HEK293 (cell line): ENCODE measurements at regions not wholly inside any gene's neighbourhood (a gene's known extent, or its start where the extent isn't known, plus 50 kb on each side); places are given as distances from the start of the nearest gene placed in this dataset.

Experiments used
- CTCF ChIA-PET: fragments of 350-600 bp; formaldehyde crosslinking; extraction: SDS; loops from one replicate; lab custom pipeline; 2021; ENCODE audit warnings: antibody characterized with exemption; lab: Yijun Ruan, JAX
- POLR2A ChIA-PET: fragments of 300-600 bp; formaldehyde crosslinking; extraction: SDS; loops from one replicate; lab custom pipeline; 2020; ENCODE audit warnings: antibody characterized with exemption, inconsistent platforms; lab: Yijun Ruan, JAX
- H3K27ac ChIP-seq: fragments of 200-500 bp; sonication (Bioruptor generic); 2 replicates; pipeline ENCODE4 v1.5.1; 2014; ENCODE audit warnings: low read depth, low read length, control low read depth, inconsistent platforms; ENCODE audit errors: extremely low read depth
- H3K36me3 ChIP-seq, 2 experiments: fragments of 200-500 bp in 1 of 2; sonication (Bioruptor generic) in 1 of 2; 1 replicate in 1 of 2; 2 replicates in 1 of 2; pipeline ENCODE4 v1.5.1; 2014 to 2017; ENCODE audit warnings: inconsistent platforms in 2 of 2, low read length in 2 of 2; ENCODE audit not compliant: control insufficient read depth in 2 of 2, insufficient read depth in 1 of 2
- H3K4me1 ChIP-seq: fragments of 200-500 bp; sonication (Bioruptor generic); 2 replicates; pipeline ENCODE4 v1.5.1; 2014; ENCODE audit warnings: mild to moderate bottlenecking, low read length, inconsistent platforms; ENCODE audit not compliant: control insufficient read depth, insufficient read depth
- H3K4me3 ChIP-seq: 2 replicates; pipeline ENCODE4 v1.5.1; 2011; ENCODE audit warnings: low read depth, mild to moderate bottlenecking, control low read depth, low read length, moderate library complexity
- H3K9me3 ChIP-seq: fragments of 200-500 bp; sonication (Bioruptor generic); 2 replicates; pipeline ENCODE4 v1.5.1; 2014; ENCODE audit warnings: low read depth, low read length, inconsistent platforms; ENCODE audit not compliant: control insufficient read depth, insufficient read depth
- ATF2 ChIP-seq: fragments of 450-650 bp; formaldehyde crosslinking; IDR thresholded peaks from 2 replicates; pipeline ENCODE4 v1.5.1; 2016; ENCODE audit warnings: missing biosample characterization, missing genetic modification characterization, low read depth
- EGR2 ChIP-seq: fragments of 450-650 bp; formaldehyde crosslinking; IDR thresholded peaks from 2 replicates; pipeline ENCODE4 v1.5.1; 2016; ENCODE audit warnings: low read depth, missing biosample characterization, missing genetic modification characterization
- GLIS2 ChIP-seq: fragments of 450-650 bp; formaldehyde crosslinking; IDR thresholded peaks from 2 replicates; pipeline ENCODE4 v1.5.1; 2016; ENCODE audit warnings: missing biosample characterization, missing genetic modification characterization
- HIC1 ChIP-seq: fragments of 450-650 bp; formaldehyde crosslinking; IDR thresholded peaks from 2 replicates; pipeline ENCODE4 v1.5.1; 2016; ENCODE audit warnings: missing biosample characterization, missing genetic modification characterization
- SCRT2 ChIP-seq: fragments of 450-650 bp; formaldehyde crosslinking; IDR thresholded peaks from 2 replicates; pipeline ENCODE4 v1.5.1; 2016; ENCODE audit warnings: missing biosample characterization, missing genetic modification characterization
- SP7 ChIP-seq: fragments of 450-650 bp; formaldehyde crosslinking; IDR thresholded peaks from 2 replicates; pipeline ENCODE4 v1.5.1; 2016; ENCODE audit warnings: missing biosample characterization, missing genetic modification characterization
- ZBTB6 ChIP-seq: fragments of 450-650 bp; formaldehyde crosslinking; IDR thresholded peaks from 2 replicates; pipeline ENCODE4 v1.5.1; 2017; ENCODE audit warnings: missing biosample characterization, missing genetic modification characterization
- ZBTB8A ChIP-seq: fragments of 450-650 bp; formaldehyde crosslinking; IDR thresholded peaks from 2 replicates; pipeline ENCODE4 v1.5.1; 2016; ENCODE audit warnings: missing biosample characterization, missing genetic modification characterization
- ZEB2 ChIP-seq: fragments of 450-650 bp; formaldehyde crosslinking; IDR thresholded peaks from 2 replicates; pipeline ENCODE4 v1.5.1; 2016; ENCODE audit warnings: missing biosample characterization, missing genetic modification characterization
- ZNF169 ChIP-seq: fragments of 450-650 bp; formaldehyde crosslinking; IDR thresholded peaks from 2 replicates; pipeline ENCODE4 v1.5.1; 2016; ENCODE audit warnings: missing biosample characterization, missing genetic modification characterization
- ZNF221 ChIP-seq: fragments of 450-650 bp; formaldehyde crosslinking; IDR thresholded peaks from 2 replicates; pipeline ENCODE4 v1.5.1; 2017; ENCODE audit warnings: missing biosample characterization, missing genetic modification characterization, borderline replicate concordance
- ZNF280D ChIP-seq: fragments of 450-650 bp; formaldehyde crosslinking; IDR thresholded peaks from 2 replicates; pipeline ENCODE4 v1.5.1; 2016; ENCODE audit warnings: missing biosample characterization, missing genetic modification characterization
- ZNF311 ChIP-seq: fragments of 450-650 bp; formaldehyde crosslinking; IDR thresholded peaks from 2 replicates; pipeline ENCODE4 v1.5.1; 2017; ENCODE audit warnings: missing biosample characterization, missing genetic modification characterization, borderline replicate concordance
- ZNF37A ChIP-seq: fragments of 450-650 bp; IDR thresholded peaks from 2 replicates; pipeline ENCODE4 v1.5.1; 2018; ENCODE audit warnings: missing biosample characterization, missing genetic modification characterization
- ZNF416 ChIP-seq: fragments of 450-650 bp; formaldehyde crosslinking; IDR thresholded peaks from 2 replicates; pipeline ENCODE4 v1.5.1; 2016; ENCODE audit warnings: missing biosample characterization, missing genetic modification characterization
- ZNF510 ChIP-seq: fragments of 450-650 bp; formaldehyde crosslinking; IDR thresholded peaks from 2 replicates; pipeline ENCODE4 v1.5.1; 2018; ENCODE audit warnings: mild to moderate bottlenecking, missing genetic modification characterization, missing biosample characterization; ENCODE audit not compliant: insufficient replicate concordance
- ZNF518A ChIP-seq: fragments of 450-650 bp; formaldehyde crosslinking; conservative IDR thresholded peaks from 2 replicates; pipeline ENCODE4 v1.5.1; 2016; ENCODE audit warnings: low read depth, missing biosample characterization, missing genetic modification characterization
- ZNF624 ChIP-seq: fragments of 450-650 bp; formaldehyde crosslinking; IDR thresholded peaks from 2 replicates; pipeline ENCODE4 v1.5.1; 2017; ENCODE audit warnings: missing biosample characterization, missing genetic modification characterization
- ZNF701 ChIP-seq: fragments of 450-650 bp; formaldehyde crosslinking; IDR thresholded peaks from 2 replicates; pipeline ENCODE4 v1.5.1; 2016; ENCODE audit warnings: missing biosample characterization, missing genetic modification characterization
- ZNF777 ChIP-seq: fragments of 450-650 bp; formaldehyde crosslinking; IDR thresholded peaks from 2 replicates; pipeline ENCODE4 v1.5.1; 2017; ENCODE audit warnings: missing biosample characterization, missing genetic modification characterization, borderline replicate concordance
- ZNF830 ChIP-seq: fragments of 450-650 bp; IDR thresholded peaks from 2 replicates; pipeline ENCODE4 v1.5.0; 2018; ENCODE audit warnings: missing biosample characterization, missing genetic modification characterization, low read depth, mild to moderate bottlenecking, moderate library complexity
- ZXDB ChIP-seq: fragments of 450-650 bp; formaldehyde crosslinking; IDR thresholded peaks from 2 replicates; pipeline ENCODE4 v1.5.1; 2016; ENCODE audit warnings: missing biosample characterization, missing genetic modification characterization

- no peak for TF ChIP-seq ZNF280D
Measured at GRCh38 chr5:142459209-142459608, 134.4 kb upstream of the SPRY4 start (continued).

- Histone ChIP-seq H3K36me3 (no peaks in the 10 kb centered on the region), H3K27ac (no peak overlapping the region), H3K4me3 (no peak overlapping the region), H3K4me1 (no peaks in the 10 kb centered on the region), H3K9me3 (no peaks in the 10 kb centered on the region)
- TF ChIP-seq ZNF416 (tag by site-specific recombination) = no peak
- TF ChIP-seq ZEB2 (tag by site-specific recombination) = no peak
- TF ChIP-seq ZNF169 (tag by site-specific recombination) = no peak
- TF ChIP-seq ZNF221 (tag by site-specific recombination) = no peak
- no peak for TF ChIP-seq ZNF510 (tag by site-specific recombination)
- no peak for TF ChIP-seq EGR2
- ChIA-PET CTCF (no interaction called here), POLR2A (no interaction called here)
Measured at GRCh38 chr5:142455856-142456255, 131.0 kb upstream of the SPRY4 start.

- Histone ChIP-seq H3K4me1 (no peaks in the 10 kb centered on the region), H3K4me3 (no peak overlapping the region), H3K27ac (no peak overlapping the region), H3K36me3 (no peaks in the 10 kb centered on the region), H3K9me3 (no peaks in the 10 kb centered on the region)
- CTCF ChIA-PET = no interaction called here
- POLR2A ChIA-PET = no interaction called here
- TF ChIP-seq ZXDB (tag by site-specific recombination) = no peak
- no peak for TF ChIP-seq GLIS2
- no peak for TF ChIP-seq ZNF624 (tag by site-specific recombination)
- no peak for TF ChIP-seq ZNF311 (tag by site-specific recombination)
- no peak for TF ChIP-seq ATF2
- TF ChIP-seq SP7 (tag by site-specific recombination) = no peak
- TF ChIP-seq ZNF518A (tag by site-specific recombination) = no peak
- no peak for TF ChIP-seq ZNF777
- no peak for TF ChIP-seq SCRT2
- TF ChIP-seq HIC1 (tag by site-specific recombination) = no peak
- no peak for TF ChIP-seq ZBTB6 (tag by site-specific recombination)
- no peak for TF ChIP-seq ZNF830
- no peak for TF ChIP-seq ZNF37A
- TF ChIP-seq ZNF701 (tag by site-specific recombination) = no peak
- no peak for TF ChIP-seq ZBTB8A (tag by site-specific recombination)
Measured at GRCh38 chr5:142453932-142454331, 129.1 kb upstream of the SPRY4 start.
